ENCODE measurements at regions not wholly inside any gene's neighbourhood (a gene's known extent, or its start where the extent isn't known, plus 50 kb on each side); places are given as distances from the start of the nearest gene placed in this dataset.

GRCh38 chr10:78559661-78560340, 509.0 kb upstream of the ZMIZ1 start:
- DNase-seq (ENCODE audit: low read depth, low spot score): no peak

DNA sequence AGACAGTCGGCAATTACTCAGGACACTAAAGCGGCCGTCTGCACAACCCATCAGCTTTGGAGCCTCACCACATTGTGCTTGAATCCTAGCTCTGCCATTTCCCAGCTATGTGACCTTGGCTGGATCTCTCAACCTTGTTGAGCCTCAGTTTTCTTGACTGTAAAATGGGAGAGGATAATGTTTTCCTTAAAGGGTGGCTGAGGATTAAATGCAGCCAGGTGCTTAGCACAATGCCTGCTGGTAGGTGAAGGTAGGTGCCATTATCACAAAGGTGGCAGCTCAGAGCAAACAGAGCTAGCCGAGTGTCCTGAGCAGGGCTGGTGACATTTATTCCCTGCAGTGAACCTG, 508.5 kb upstream of the ZMIZ1 start:
- DNase-seq (ENCODE audit: low read depth, low spot score): no peak

DNA sequence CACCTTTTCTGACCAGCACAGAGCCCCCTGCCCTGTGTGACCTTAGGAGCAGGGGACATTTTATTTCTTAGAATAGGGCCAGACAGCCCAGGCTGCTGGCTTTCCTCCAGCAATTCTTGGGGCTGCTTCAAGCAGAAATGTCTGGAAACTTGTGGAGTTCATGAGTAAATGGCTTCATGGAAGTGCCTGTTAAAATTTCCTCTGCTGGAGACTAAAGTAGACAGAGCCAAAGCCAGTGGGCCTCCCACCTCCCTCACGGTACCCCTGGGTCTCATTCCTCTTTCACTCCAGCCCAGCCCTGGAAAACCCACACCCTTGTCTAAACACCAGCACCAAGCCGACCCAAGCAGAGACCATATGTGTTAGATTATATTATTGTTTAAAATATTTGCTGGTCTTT, 505.5 kb upstream of the ZMIZ1 start:
- no peak for DNase-seq (ENCODE audit: low read depth, low spot score)

GRCh38 chr10:78565841-78566240, 502.9 kb upstream of the ZMIZ1 start:
- no peak for DNase-seq (ENCODE audit: low read depth, low spot score)

- DNase-seq (ENCODE audit: low read depth, low spot score): no peak
Measured at GRCh38 chr10:78566284-78567111, 502.3 kb upstream of the ZMIZ1 start.

DNA sequence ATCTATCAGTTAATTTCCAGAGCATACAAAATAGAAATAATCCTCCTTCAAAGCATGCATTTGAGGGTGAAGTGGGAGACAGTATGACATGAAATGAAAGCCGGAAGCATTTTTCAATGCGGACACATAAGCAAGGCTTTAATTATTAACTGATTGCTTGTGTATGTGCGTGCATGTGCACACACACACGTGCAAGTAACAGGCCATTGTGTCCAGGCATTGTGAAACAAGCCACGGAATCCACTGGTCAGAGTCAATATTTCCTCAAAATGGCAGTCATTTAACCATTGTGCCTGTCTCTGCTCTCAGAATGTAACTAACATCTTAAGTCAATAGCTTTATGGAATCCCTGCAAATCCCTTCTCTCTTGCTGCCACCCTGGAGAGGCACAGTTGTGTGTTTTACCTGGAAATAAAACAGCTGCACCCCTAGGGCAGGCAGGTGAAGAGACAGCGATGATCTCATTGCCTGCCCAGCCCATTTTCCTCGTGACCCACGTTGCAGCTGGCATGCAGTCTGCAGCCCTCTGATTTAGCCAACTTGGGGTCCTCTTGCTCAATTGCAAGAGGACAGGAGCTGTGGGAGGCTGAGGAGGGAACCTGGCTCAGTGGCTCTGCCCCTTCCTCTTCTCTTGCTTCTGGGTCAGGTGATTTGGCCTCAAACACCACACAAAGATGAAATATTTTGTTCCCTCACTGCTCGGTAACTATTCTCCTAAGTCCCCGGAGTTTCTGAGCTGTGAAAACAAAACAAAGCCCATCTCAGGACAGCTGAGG, 500.9 kb upstream of the ZMIZ1 start:
- no peak for DNase-seq (ENCODE audit: low read depth, low spot score)

DNA sequence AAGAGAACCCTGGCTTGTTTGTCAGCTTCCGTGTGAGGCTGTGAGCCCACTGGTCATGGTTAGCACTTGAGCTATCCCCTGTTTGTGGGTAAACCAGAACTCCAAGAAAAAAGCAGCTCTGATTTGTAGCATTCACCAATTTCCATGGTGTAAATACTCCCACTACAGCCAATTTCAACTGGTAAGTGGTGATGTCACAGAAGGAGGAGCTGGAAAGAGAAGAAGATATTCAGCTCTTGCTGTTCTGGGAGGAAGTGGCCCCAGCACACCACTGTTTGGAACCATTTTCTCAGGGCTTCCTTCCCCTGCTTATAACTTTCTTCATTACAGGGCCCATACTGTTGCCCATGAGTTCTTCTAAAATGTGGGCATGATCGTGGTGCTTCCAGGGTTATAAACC, 500.1 kb upstream of the ZMIZ1 start:
- DNase-seq (ENCODE audit: low read depth, low spot score): no peak

DNA sequence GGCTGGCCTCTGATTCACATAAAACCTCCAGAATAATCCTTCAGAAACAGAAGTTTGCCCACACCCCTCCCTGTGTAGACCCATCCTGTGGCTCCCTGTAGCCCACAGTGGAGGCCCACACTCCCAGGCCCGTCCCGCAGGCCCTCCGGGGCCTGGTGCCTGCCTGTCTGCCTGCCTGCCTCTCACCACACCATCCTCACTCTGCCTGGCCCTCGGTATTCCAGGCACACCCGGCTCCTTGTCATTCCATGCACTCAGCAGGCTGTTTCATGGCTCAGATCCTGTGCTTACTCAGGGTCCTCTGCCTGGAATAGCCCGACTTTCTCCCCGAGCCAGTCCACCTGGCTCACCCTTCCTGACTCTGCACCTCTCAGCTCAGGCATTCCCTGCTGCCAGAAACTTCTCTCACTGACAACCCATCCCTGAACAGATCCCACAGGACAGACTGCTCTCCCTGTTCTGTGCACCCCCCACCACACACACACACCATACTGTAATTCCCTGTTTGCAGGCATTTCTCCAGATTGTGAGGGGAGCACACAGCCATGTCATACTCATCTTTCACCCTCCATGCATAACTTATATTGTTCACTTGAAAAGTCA, 498.0 kb upstream of the ZMIZ1 start:
- no peak for DNase-seq (ENCODE audit: low read depth, low spot score)

- DNase-seq (ENCODE audit: low read depth, low spot score): no peak
Measured at GRCh38 chr10:78571286-78571685, 497.5 kb upstream of the ZMIZ1 start.

GRCh38 chr10:78571891-78572290, 496.9 kb upstream of the ZMIZ1 start:
- no peak for DNase-seq (ENCODE audit: low read depth, low spot score)

DNA sequence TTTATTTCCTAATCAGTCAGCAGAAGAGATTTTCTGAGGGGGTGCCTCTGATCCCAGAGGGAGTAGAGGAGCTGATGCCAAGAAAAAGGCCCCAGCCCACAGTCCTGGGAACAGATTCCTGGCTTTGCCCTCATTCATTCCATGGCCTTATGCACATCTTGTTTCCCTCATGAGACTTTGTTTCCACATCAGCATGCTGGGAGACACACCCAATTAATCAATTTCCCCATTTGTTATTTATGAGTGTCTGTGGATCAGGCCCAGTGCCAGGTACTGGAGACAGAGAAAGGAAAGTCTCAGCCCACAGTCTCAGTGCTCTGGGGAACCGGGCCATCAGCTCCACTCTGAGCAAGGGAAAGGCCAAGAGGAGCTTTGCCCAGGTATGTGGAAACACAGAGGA, 496.2 kb upstream of the ZMIZ1 start:
- DNase-seq (ENCODE audit: low read depth, low spot score): no peak

GRCh38 chr10:78574547-78574946, 494.2 kb upstream of the ZMIZ1 start:
- no peak for DNase-seq (ENCODE audit: low read depth, low spot score)

- DNase-seq (ENCODE audit: low read depth, low spot score): no peak
Measured at GRCh38 chr10:78575400-78575799, 493.4 kb upstream of the ZMIZ1 start.

- DNase-seq (ENCODE audit: low read depth, low spot score): no peak
Measured at GRCh38 chr10:78576276-78576675, 492.5 kb upstream of the ZMIZ1 start.

GRCh38 chr10:78577712-78578111, 491.1 kb upstream of the ZMIZ1 start:
- no peak for DNase-seq (ENCODE audit: low read depth, low spot score)

GRCh38 chr10:78578929-78579328, 489.8 kb upstream of the ZMIZ1 start:
- no peak for DNase-seq (ENCODE audit: low read depth, low spot score)

GRCh38 chr10:78579576-78579975, 489.2 kb upstream of the ZMIZ1 start:
- no peak for DNase-seq (ENCODE audit: low read depth, low spot score)

- DNase-seq (ENCODE audit: low read depth, low spot score): no peak
Measured at GRCh38 chr10:78579995-78580394, 488.8 kb upstream of the ZMIZ1 start.

DNA sequence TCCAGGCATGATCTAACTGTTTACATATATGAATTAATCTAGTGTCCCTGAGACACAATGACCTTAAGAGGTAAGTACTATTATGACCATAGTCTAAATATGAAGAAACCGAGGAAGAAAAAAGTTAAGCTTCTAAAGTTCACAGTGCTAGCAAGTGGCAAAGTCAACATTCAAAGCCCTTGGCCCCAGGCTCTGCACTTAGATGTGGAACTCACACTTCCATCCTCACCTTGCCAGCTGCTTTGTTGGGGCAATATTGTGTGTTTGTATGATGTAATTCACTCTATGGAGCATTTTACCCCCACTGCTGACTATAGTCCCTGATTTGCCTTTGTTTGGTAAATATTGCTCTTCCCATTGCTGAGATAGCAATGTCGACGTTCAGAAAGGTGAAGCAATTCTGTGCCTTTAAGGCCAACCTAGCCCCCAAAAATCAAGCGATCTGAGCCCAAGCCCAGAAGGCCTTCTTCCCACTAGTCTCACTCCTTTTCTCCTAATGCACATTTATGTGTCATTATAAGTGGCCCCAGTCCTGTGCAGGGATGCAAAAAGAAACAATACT, 487.6 kb upstream of the ZMIZ1 start:
- no peak for DNase-seq (ENCODE audit: low read depth, low spot score)

DNA sequence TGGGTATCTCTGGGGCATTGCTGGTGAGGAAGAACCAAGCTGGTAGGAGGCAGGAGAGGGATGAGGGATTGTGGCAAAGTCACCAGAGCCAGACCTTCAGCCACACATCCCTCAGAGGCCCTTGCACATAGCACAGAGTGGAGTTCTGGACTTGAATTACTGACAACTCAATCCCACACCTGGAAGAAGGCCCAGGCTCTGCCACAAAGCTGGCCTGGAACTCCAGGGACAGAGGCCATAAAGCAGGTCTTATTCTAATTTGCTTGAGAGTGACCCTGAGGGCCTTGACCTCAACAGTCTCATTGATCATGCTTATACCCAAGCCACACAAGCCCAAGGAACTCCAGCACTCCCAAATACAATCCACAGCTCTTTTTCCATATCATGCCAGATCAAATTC, 486.2 kb upstream of the ZMIZ1 start:
- DNase-seq (ENCODE audit: low read depth, low spot score): no peak

GRCh38 chr10:78584266-78584665, 484.5 kb upstream of the ZMIZ1 start:
- no peak for DNase-seq (ENCODE audit: low read depth, low spot score)

DNA sequence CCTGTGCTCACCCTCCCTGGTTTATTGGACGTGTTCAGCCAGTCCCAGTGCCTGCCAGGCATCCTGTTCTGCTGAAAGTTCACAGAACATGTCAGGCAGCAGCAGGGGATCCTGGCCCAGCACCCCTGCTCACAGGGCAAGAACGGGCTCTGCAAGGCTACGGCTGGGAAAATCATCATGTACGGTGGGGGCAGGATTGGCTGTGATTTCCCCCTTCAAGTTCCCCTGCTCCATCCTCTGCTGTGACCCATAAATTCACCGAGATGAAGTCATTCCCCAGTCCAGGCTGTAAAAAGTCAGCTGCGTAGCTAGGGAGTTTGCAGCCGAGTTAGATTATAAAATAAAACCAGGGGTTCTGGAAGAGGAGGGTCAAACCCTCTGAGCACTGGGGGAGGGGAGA, 484.1 kb upstream of the ZMIZ1 start:
- no peak for DNase-seq (ENCODE audit: low read depth, low spot score)

Data from brain pericyte (primary cell).